BJ (cell line): ENCODE measurements at regions not wholly inside any gene's neighbourhood (a gene's known extent, or its start where the extent isn't known, plus 50 kb on each side); places are given as distances from the start of the nearest gene placed in this dataset.

Experiments
- CTCF ChIA-PET: fragments of 350-600 bp; formaldehyde crosslinking; extraction: SDS; loops from one replicate; lab custom pipeline; 2021; ENCODE audit warnings: antibody characterized with exemption, inconsistent platforms; lab: Yijun Ruan, JAX
- POLR2A ChIA-PET: fragments of 300-600 bp; sonication (Branson Sonifier 250); formaldehyde crosslinking; extraction: SDS; loops from one replicate; lab custom pipeline; 2021; ENCODE audit warnings: antibody characterized with exemption; lab: Charles Lee
- DNase-seq: peaks from one replicate; pipeline ENCODE4 v3.0.0-alpha.2; 2011; ENCODE audit warnings: low read depth
- H3K27me3 ChIP-seq: 2 replicates; pipeline ENCODE4 v1.6.0; 2011; ENCODE audit warnings: low read length; ENCODE audit not compliant: control insufficient read depth, insufficient read depth
- H3K36me3 ChIP-seq: 2 replicates; pipeline ENCODE4 v1.5.1; 2011; ENCODE audit warnings: low read length; ENCODE audit not compliant: control insufficient read depth, insufficient read depth
- H3K4me3 ChIP-seq: 2 replicates; pipeline ENCODE4 v1.5.1; 2011; ENCODE audit warnings: low read depth, mild to moderate bottlenecking, control low read depth, low read length
- CTCF ChIP-seq: IDR thresholded peaks from 2 replicates; pipeline ENCODE4 v1.5.1; 2011; ENCODE audit warnings: low read depth, mild to moderate bottlenecking, control low read depth, inconsistent platforms, low read length, moderate library complexity; ENCODE audit not compliant: insufficient read depth

DNA sequence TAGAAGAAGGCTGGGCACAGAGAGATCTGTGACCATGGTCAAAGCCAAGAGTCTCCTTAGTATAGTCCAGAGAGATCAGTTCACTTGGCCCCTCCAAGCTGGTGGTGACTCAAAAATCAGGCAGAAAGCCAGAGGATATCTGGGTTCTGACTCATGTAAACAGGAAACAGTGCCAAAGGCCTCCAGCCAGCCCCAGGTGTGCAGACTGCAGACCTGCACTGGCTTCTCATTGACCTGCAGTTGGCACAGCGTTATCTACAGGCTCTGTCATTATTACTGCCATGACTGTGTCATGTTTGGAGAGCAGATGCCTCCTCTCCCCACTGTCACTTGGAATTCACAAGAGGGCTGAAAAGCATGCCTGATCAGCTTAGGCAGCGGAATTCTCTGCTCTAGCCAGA lies 295.7 kb upstream of the PRKD1 start:
- Histone ChIP-seq H3K27me3 (no peaks in the 10 kb centered on the region), H3K36me3 (no peaks in the 10 kb centered on the region), H3K4me3 (no peak overlapping the region)
- POLR2A ChIA-PET = interaction anchor here (0.8 kb wide), 1 partner anchor 12 kb away, joined by 4 read pairs; no protein-coding TSS in a partner anchor
- TF ChIP-seq CTCF = no peak
- DNase-seq = peak; percentile 46
- CTCF ChIA-PET = interaction anchor here (1.1 to 4.9 kb wide), 7 partner anchors 8 to 694 kb away, joined by 3 to 39 read pairs (median 5); no protein-coding TSS in a partner anchor

DNA sequence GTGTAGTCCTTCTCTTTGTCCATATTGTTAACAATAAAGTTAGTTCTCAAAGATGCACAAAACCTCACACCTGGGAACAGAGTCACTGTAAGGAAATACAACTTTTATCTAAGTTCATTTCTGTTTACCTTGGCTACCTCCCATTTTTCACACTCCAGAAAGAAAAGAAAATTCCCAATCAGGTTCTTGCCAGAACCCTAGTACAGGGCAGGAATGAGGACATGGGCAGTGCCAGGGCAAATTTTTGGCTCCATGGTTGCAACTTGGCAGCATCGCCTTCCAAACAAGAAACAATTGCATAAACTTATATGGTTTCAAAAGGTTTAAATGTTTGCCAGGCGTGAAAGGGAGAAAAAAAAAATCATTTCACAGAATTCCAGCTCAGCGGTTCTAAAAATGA lies 296.3 kb upstream of the PRKD1 start:
- no peak for TF ChIP-seq CTCF
- no peak overlapping the region for H3K4me3 ChIP-seq
- ChIA-PET CTCF (interaction anchor here (0.6 to 4.9 kb wide), 10 partner anchors 8 to 695 kb away, joined by 3 to 39 read pairs (median 4); no protein-coding TSS in a partner anchor), POLR2A (no interaction called here)
- H3K27me3 ChIP-seq = no peaks in the 10 kb centered on the region
- no peak for DNase-seq
- no peaks in the 10 kb centered on the region for H3K36me3 ChIP-seq

- no peak overlapping the region for H3K4me3 ChIP-seq
- CTCF ChIA-PET = interaction anchor here (1.1 to 4.9 kb wide), 5 partner anchors 10 to 689 kb away, joined by 3 to 39 read pairs (median 5); no protein-coding TSS in a partner anchor
- TF ChIP-seq CTCF = no peak
- no peaks in the 10 kb centered on the region for H3K27me3 ChIP-seq
- POLR2A ChIA-PET = no interaction called here
- no peaks in the 10 kb centered on the region for H3K36me3 ChIP-seq
- no peak for DNase-seq
Observed at GRCh38 chr14:30225176-30225575, 297.5 kb upstream of the PRKD1 start.

DNA sequence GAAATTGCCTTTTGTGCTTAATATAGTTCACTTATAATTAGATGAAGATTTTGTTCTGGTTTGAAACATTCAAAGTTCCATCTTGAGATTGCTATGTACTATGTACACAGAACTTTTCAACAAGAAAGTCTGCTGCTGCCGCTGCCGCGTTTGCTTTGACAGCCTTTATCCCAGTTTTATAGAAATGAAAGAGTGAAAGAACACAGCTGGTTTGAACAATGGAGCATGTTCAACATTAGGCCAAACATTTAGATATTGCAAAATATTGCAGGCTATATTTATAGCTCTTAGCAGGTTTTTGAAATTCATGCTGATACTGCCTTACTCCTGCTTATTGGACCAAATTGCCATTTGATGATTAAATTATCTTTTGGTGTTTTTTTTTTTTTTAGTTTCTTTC lies 299.8 kb upstream of the PRKD1 start:
- H3K4me3 ChIP-seq = no peak overlapping the region
- TF ChIP-seq CTCF = no peak
- no peaks in the 10 kb centered on the region for H3K36me3 ChIP-seq
- H3K27me3 ChIP-seq = no peaks in the 10 kb centered on the region
- CTCF ChIA-PET = interaction anchor here (0.6 to 0.7 kb wide), 2 partner anchors 32 to 43 kb away, joined by 3 read pairs; no protein-coding TSS in a partner anchor
- no peak for DNase-seq
- POLR2A ChIA-PET = no interaction called here

GRCh38 chr14:30227876-30228275 lies 300.2 kb upstream of the PRKD1 start:
- no peak for TF ChIP-seq CTCF
- H3K4me3 ChIP-seq = no peak overlapping the region
- no peaks in the 10 kb centered on the region for H3K27me3 ChIP-seq
- CTCF ChIA-PET = interaction anchor here (0.7 to 3.0 kb wide), 2 partner anchors 14 to 43 kb away, joined by 3 to 16 read pairs; no protein-coding TSS in a partner anchor
- no peaks in the 10 kb centered on the region for H3K36me3 ChIP-seq
- DNase-seq = no peak
- POLR2A ChIA-PET = no interaction called here
